Neural cell (in vitro differentiated cells): ENCODE measurements at regions not wholly inside any gene's neighbourhood (a gene's known extent, or its start where the extent isn't known, plus 50 kb on each side); places are given as distances from the start of the nearest gene placed in this dataset.

Experiments used
- CTCF ChIP-seq: fragments of 450-650 bp; IDR thresholded peaks from 2 replicates; pipeline ENCODE4 v1.5.1; 2014; ENCODE audit warnings: antibody characterized with exemption, mild to moderate bottlenecking, moderate library complexity; ENCODE audit not compliant: poor library complexity, severe bottlenecking
- EP300 ChIP-seq: fragments of 450-650 bp; conservative IDR thresholded peaks from 2 replicates; pipeline ENCODE4 v1.6.1; 2014; ENCODE audit warnings: antibody characterized with exemption, mild to moderate bottlenecking, moderate library complexity; ENCODE audit not compliant: poor library complexity, severe bottlenecking
- EZH2 ChIP-seq: fragments of 200-600, 300-800 bp; shearing (Covaris generic), sonication (generic); IDR thresholded peaks from 2 replicates; pipeline ENCODE4 v1.6.1; 2014; ENCODE audit warnings: antibody characterized with exemption, low read length, borderline replicate concordance, mild to moderate bottlenecking; ENCODE audit not compliant: insufficient read depth, poor library complexity, severe bottlenecking
- MXI1 ChIP-seq: fragments of 450-650 bp; conservative IDR thresholded peaks from 2 replicates; pipeline ENCODE4 v1.6.1; 2014; ENCODE audit warnings: antibody characterized with exemption, mild to moderate bottlenecking; ENCODE audit not compliant: poor library complexity, severe bottlenecking
- POLR2AphosphoS5 ChIP-seq: IDR thresholded peaks from 2 replicates; pipeline ENCODE4 v1.6.1; 2012
- RAD21 ChIP-seq: fragments of 450-650 bp; conservative IDR thresholded peaks from 2 replicates; pipeline ENCODE4 v1.6.1; 2014; ENCODE audit warnings: antibody characterized with exemption, mild to moderate bottlenecking, moderate library complexity
- REST ChIP-seq: IDR thresholded peaks from 2 replicates; pipeline ENCODE4 v1.6.1; 2012; ENCODE audit warnings: borderline replicate concordance
- SMC3 ChIP-seq: fragments of 450-650 bp; conservative IDR thresholded peaks from 2 replicates; pipeline ENCODE4 v1.6.1; 2014; ENCODE audit warnings: antibody characterized with exemption, mild to moderate bottlenecking, moderate library complexity; ENCODE audit not compliant: poor library complexity
- TAF1 ChIP-seq: IDR thresholded peaks from 2 replicates; pipeline ENCODE4 v1.6.1; 2012; ENCODE audit warnings: low read depth

GRCh38 chr2:128447538-128447995, 128.9 kb upstream of the HS6ST1 start:
- no peak for TF ChIP-seq EP300
- no peak for TF ChIP-seq CTCF
- TF ChIP-seq POLR2AphosphoS5: no peak
- no peak for TF ChIP-seq REST
- no peak for TF ChIP-seq RAD21
- TF ChIP-seq EZH2: no peak
- TF ChIP-seq SMC3: no peak
- no peak for TF ChIP-seq MXI1
- TF ChIP-seq TAF1: no peak
